Adipocyte (in vitro differentiated cells): ENCODE measurements at regions not wholly inside any gene's neighbourhood (a gene's known extent, or its start where the extent isn't known, plus 50 kb on each side); places are given as distances from the start of the nearest gene placed in this dataset.

Source experiments
- DNase-seq: peaks from one replicate; pipeline ENCODE4 v3.0.0-alpha.2; 2015; ENCODE audit warnings: low read depth
- H3K27me3 ChIP-seq: replicated peaks from 2 replicates; pipeline ENCODE4 v1.7.0; 2013; ENCODE audit warnings: mild to moderate bottlenecking, low read length, moderate library complexity; ENCODE audit not compliant: control insufficient read depth, insufficient read depth
- H3K36me3 ChIP-seq: 2 replicates; pipeline ENCODE4 v1.7.0; 2013; ENCODE audit warnings: low read length, mild to moderate bottlenecking, moderate library complexity; ENCODE audit not compliant: control insufficient read depth, insufficient read depth, severe bottlenecking
- H3K4me1 ChIP-seq: 2 replicates; pipeline ENCODE4 v1.7.0; 2013; ENCODE audit warnings: mild to moderate bottlenecking, low read length, moderate library complexity; ENCODE audit not compliant: control insufficient read depth, insufficient read depth
- H3K4me3 ChIP-seq: 2 replicates; pipeline ENCODE4 v1.7.0; 2013; ENCODE audit warnings: mild to moderate bottlenecking, low read length, moderate library complexity
- H3K9ac ChIP-seq: 2 replicates; pipeline ENCODE4 v1.7.0; 2013; ENCODE audit warnings: mild to moderate bottlenecking, low read length, moderate library complexity
- H3K9me3 ChIP-seq: 2 replicates; pipeline ENCODE4 v1.7.0; 2013; ENCODE audit warnings: mild to moderate bottlenecking, low read length, moderate library complexity; ENCODE audit not compliant: control insufficient read depth

DNA sequence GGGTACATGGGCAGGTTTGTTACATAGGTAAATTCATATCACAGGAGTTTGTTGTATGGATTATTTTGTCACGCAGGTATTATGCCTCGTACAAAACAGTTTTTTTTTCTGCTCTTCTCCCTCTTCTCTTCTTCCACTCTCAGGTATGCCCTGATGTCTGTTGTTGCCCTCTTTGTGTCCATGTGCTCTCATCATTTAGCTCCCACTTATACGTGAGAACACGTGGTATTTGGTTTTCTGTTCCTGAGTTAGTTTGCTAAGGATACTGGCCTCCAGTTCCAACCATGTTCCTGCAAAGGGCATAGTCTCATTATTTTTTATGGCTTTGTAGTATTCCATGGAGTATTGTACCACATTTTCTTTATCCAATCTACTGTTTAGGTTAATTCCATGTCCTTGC lies 65.7 kb downstream of the UNC5CL start:
- Histone ChIP-seq H3K36me3 (no peaks in the 10 kb centered on the region), H3K9ac (no peak overlapping the region), H3K4me3 (no peak overlapping the region), H3K4me1 (no peaks in the 10 kb centered on the region), H3K27me3 (peaks cover 11% of the 10 kb centered on the region), H3K9me3 (no peaks in the 10 kb centered on the region)
- DNase-seq, result no peak

GRCh38 chr6:40972814-40973213 lies 66.2 kb downstream of the UNC5CL start:
- Histone ChIP-seq H3K36me3 (no peaks in the 10 kb centered on the region), H3K9me3 (no peaks in the 10 kb centered on the region)

GRCh38 chr6:40972190-40972589 lies 66.8 kb downstream of the UNC5CL start:
- Histone ChIP-seq H3K4me3 (no peak overlapping the region), H3K4me1 (no peaks in the 10 kb centered on the region), H3K36me3 (no peaks in the 10 kb centered on the region), H3K9me3 (no peaks in the 10 kb centered on the region), H3K27me3 (peaks cover 11% of the 10 kb centered on the region), H3K9ac (no peak overlapping the region)
- DNase-seq, result no peak

More at GRCh38 chr6:40972814-40973213, 66.2 kb downstream of the UNC5CL start:
- no peak overlapping the region for H3K4me3 ChIP-seq
- peaks cover 11% of the 10 kb centered on the region for H3K27me3 ChIP-seq
- no peaks in the 10 kb centered on the region for H3K4me1 ChIP-seq
- H3K9ac ChIP-seq, result no peak overlapping the region
- DNase-seq, result no peak

DNA sequence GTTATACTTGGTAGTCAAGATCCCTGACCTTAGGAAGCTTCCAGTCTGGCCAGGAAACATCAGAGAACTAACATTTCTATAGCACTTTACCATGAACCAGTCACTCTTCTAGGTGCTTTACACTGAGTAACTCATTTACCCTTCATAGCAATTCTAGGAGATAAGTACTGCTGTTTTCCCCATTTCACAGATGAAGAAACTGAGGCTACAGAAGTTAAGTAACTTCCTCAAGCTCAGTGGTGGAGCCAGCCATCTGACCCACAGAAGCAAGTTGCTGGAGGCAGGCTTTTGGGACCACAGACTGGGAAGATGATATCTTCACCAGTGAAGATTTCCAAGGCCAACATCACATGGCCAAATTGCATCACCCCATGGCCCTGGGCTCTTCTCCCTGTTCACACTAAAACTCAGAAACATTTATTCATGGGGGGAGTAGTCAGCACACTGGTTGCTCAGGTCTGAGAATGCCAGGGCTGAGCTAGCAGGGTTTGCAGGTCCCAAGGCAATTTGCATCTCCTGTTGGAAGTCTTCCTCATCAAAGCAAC lies 70.3 kb downstream of the UNC5CL start:
- no peaks in the 10 kb centered on the region for H3K9me3 ChIP-seq
- H3K36me3 ChIP-seq, result no peaks in the 10 kb centered on the region
- H3K27me3 ChIP-seq, result no peaks in the 10 kb centered on the region
- no peak overlapping the region for H3K4me3 ChIP-seq
- DNase-seq, result no peak
- H3K9ac ChIP-seq, result no peak overlapping the region
- H3K4me1 ChIP-seq, result no peaks in the 10 kb centered on the region

GRCh38 chr6:40966860-40967259 lies 72.2 kb downstream of the UNC5CL start:
- H3K9ac ChIP-seq, result no peak overlapping the region
- no peak for DNase-seq
- H3K4me1 ChIP-seq, result no peaks in the 10 kb centered on the region
- no peaks in the 10 kb centered on the region for H3K27me3 ChIP-seq
- no peaks in the 10 kb centered on the region for H3K36me3 ChIP-seq
- H3K4me3 ChIP-seq, result no peak overlapping the region
- no peaks in the 10 kb centered on the region for H3K9me3 ChIP-seq

- no peaks in the 10 kb centered on the region for H3K27me3 ChIP-seq
- no peak overlapping the region for H3K4me3 ChIP-seq
- H3K9ac ChIP-seq, result no peak overlapping the region
- no peaks in the 10 kb centered on the region for H3K36me3 ChIP-seq
- no peak for DNase-seq
- H3K9me3 ChIP-seq, result no peaks in the 10 kb centered on the region
- H3K4me1 ChIP-seq, result no peaks in the 10 kb centered on the region
Measured at GRCh38 chr6:40965046-40965445, 74.0 kb downstream of the UNC5CL start.

DNA sequence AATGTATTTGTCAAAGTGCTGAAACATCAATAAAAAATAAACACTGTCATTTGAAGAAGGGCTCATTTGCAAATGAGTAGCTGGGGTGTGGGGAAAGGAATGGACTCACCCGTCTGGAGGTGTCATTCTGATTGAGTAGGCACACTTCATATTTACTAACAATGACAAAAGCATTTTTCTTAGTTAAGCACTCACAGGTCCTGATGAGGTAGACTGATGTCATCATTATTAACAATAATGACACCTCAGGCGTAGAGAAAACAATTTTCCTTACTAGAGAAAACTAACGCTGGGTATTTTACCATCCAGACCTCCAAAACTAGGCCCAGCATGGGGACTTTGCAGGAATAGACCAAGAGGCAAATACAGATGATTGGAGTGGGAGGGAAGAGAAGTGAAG lies 76.0 kb downstream of the UNC5CL start:
- H3K9me3 ChIP-seq, result no peaks in the 10 kb centered on the region
- H3K4me3 ChIP-seq, result no peak overlapping the region
- H3K4me1 ChIP-seq, result peaks cover 6% of the 10 kb centered on the region
- no peak for DNase-seq
- no peak overlapping the region for H3K9ac ChIP-seq
- H3K36me3 ChIP-seq, result no peaks in the 10 kb centered on the region
- no peaks in the 10 kb centered on the region for H3K27me3 ChIP-seq

DNA sequence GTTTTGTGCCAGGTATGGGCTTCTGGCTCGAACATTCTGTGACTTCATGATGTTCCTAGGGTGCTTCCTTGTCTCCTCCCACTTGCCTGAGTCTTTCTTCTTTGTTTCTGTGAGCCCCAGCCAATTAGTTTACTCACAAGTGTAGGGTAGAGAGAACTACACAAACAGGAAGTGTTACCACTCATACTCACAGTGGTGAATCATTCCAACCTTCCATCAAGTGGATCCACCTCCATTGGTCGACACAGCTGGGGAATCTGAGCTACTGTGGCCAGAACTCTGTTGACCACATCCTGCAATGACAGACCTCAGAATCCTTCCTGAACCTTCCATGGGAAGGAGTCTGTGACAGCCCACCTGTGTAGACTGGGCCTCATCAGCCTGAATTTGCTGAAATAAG lies 76.8 kb downstream of the UNC5CL start:
- H3K9ac ChIP-seq, result no peak overlapping the region
- H3K4me1 ChIP-seq, result peaks cover 13% of the 10 kb centered on the region
- DNase-seq, result peak; percentile 36
- no peaks in the 10 kb centered on the region for H3K9me3 ChIP-seq
- H3K36me3 ChIP-seq, result no peaks in the 10 kb centered on the region
- H3K27me3 ChIP-seq, result no peaks in the 10 kb centered on the region
- no peak overlapping the region for H3K4me3 ChIP-seq

GRCh38 chr6:40961831-40962230 lies 77.2 kb downstream of the UNC5CL start:
- H3K9me3 ChIP-seq, result no peaks in the 10 kb centered on the region
- H3K4me1 ChIP-seq, result peaks cover 16% of the 10 kb centered on the region
- DNase-seq, result no peak
- H3K9ac ChIP-seq, result no peak overlapping the region
- H3K4me3 ChIP-seq, result no peak overlapping the region
- H3K36me3 ChIP-seq, result no peaks in the 10 kb centered on the region
- no peaks in the 10 kb centered on the region for H3K27me3 ChIP-seq

DNA sequence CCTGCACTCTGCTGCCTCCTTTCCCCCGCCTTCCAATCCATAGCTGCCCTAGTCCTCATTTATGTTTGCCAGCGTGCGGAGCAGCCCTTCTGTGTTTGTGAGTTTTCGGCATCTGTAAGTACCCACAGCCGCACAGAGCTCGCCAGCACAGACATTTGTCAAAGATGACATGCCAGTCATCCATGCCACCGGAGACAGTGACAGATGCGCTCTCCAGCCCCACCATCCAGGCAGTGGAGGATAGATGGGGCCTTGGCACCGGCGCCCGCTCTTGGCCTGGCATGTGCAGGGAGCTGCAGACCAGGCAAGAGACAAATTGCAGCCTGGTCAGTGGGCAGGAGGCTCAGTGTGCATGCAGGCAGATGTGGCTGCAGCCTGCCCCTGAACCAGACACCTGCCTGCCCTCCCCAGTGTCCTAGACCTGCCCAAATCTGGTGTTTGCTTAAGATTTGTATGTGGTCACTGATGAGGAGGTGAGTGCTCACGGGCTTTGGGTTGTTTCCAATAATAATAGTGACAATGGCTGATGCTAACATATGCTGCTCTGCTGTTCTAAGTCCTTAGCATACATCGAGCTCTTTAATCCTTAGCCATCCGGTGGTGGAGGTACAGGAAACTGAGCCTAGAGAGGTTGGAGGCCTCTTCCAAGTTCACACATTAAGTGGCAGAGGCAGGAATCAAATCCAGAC lies 78.1 kb downstream of the UNC5CL start:
- no peak for DNase-seq
- Histone ChIP-seq H3K36me3 (no peaks in the 10 kb centered on the region), H3K4me1 (peaks cover 16% of the 10 kb centered on the region), H3K27me3 (no peaks in the 10 kb centered on the region), H3K4me3 (no peak overlapping the region), H3K9me3 (no peaks in the 10 kb centered on the region), H3K9ac (no peak overlapping the region)

- no peak overlapping the region for H3K4me3 ChIP-seq
- peaks cover 16% of the 10 kb centered on the region for H3K4me1 ChIP-seq
- no peaks in the 10 kb centered on the region for H3K27me3 ChIP-seq
- H3K9ac ChIP-seq, result no peak overlapping the region
- H3K9me3 ChIP-seq, result no peaks in the 10 kb centered on the region
- H3K36me3 ChIP-seq, result no peaks in the 10 kb centered on the region
- no peak for DNase-seq
Measured at GRCh38 chr6:40959781-40960327, 79.2 kb downstream of the UNC5CL start.
